Neural progenitor cell (in vitro differentiated cells): ENCODE measurements at regions not wholly inside any gene's neighbourhood (a gene's known extent, or its start where the extent isn't known, plus 50 kb on each side); places are given as distances from the start of the nearest gene placed in this dataset.

Experiments
- DNase-seq: peaks from one replicate; pipeline ENCODE4 v3.0.0-alpha.2; 2016; ENCODE audit warnings: low spot score
- H2AFZ ChIP-seq: fragments of 200-600 bp; sonication (generic); replicated peaks from 2 replicates; pipeline ENCODE4 v1.6.1; 2016; ENCODE audit warnings: antibody characterized with exemption
- H3F3A ChIP-seq: fragments of 200-600 bp; sonication (generic); 2 replicates; pipeline ENCODE4 v1.6.1; 2016; ENCODE audit warnings: antibody characterized with exemption, low read depth
- H3K27ac ChIP-seq: fragments of 200-600 bp; sonication (generic); 2 replicates; pipeline ENCODE4 v1.5.1; 2016; ENCODE audit warnings: mild to moderate bottlenecking
- H3K27me3 ChIP-seq: fragments of 200-600 bp; sonication (generic); 2 replicates; pipeline ENCODE4 v1.6.1; 2016; ENCODE audit warnings: mild to moderate bottlenecking, moderate library complexity
- H3K36me3 ChIP-seq: fragments of 200-600 bp; sonication (generic); 2 replicates; pipeline ENCODE4 v1.5.1; 2016
- H3K4me1 ChIP-seq: fragments of 200-600 bp; sonication (generic); 2 replicates; pipeline ENCODE4 v1.6.1; 2016; ENCODE audit warnings: mixed run types
- H3K4me2 ChIP-seq: fragments of 200-600 bp; sonication (generic); 2 replicates; pipeline ENCODE4 v1.6.1; 2016
- H3K4me3 ChIP-seq: fragments of 200-600 bp; sonication (generic); 2 replicates; pipeline ENCODE4 v1.5.1; 2016
- H3K79me2 ChIP-seq: fragments of 200-600 bp; sonication (generic); 2 replicates; pipeline ENCODE4 v1.6.1; 2016; ENCODE audit warnings: low read depth
- H3K9ac ChIP-seq: fragments of 200-600 bp; sonication (generic); 2 replicates; pipeline ENCODE4 v1.6.1; 2016
- H3K9me3 ChIP-seq: fragments of 200-600 bp; sonication (generic); 2 replicates; pipeline ENCODE4 v1.5.1; 2016; ENCODE audit warnings: low read depth
- H4K20me1 ChIP-seq: fragments of 200-600 bp; sonication (generic); 2 replicates; pipeline ENCODE4 v1.6.1; 2016; ENCODE audit warnings: low read depth
- H3K27ac Mint-ChIP-seq: 3 replicates; pipeline ENCODE4 v1.8.0; 2021; ENCODE audit warnings: mixed read lengths
- H3K27me3 Mint-ChIP-seq: 2 replicates; pipeline ENCODE4 v1.8.0; 2022; ENCODE audit warnings: low read depth, mild to moderate bottlenecking, inconsistent platforms, moderate library complexity, mixed read lengths; ENCODE audit not compliant: insufficient read depth
- H3K36me3 Mint-ChIP-seq: 3 replicates; pipeline ENCODE4 v1.8.0; 2021; ENCODE audit warnings: mixed read lengths
- H3K4me1 Mint-ChIP-seq: 3 replicates; pipeline ENCODE4 v1.8.0; 2021; ENCODE audit warnings: mixed read lengths
- H3K4me3 Mint-ChIP-seq: 3 replicates; pipeline ENCODE4 v1.8.0; 2021; ENCODE audit warnings: mild to moderate bottlenecking, moderate library complexity, mixed read lengths
- H3K9me3 Mint-ChIP-seq: 3 replicates; pipeline ENCODE4 v1.8.0; 2020; ENCODE audit warnings: mixed read lengths
- CTCF ChIP-seq: fragments of 200-600 bp; sonication (generic); IDR thresholded peaks from 2 replicates; pipeline ENCODE4 v1.5.1; 2017; ENCODE audit warnings: antibody characterized with exemption, mild to moderate bottlenecking
- EZH2 ChIP-seq: fragments of 200-600 bp; sonication (generic); IDR thresholded peaks from 2 replicates; pipeline ENCODE4 v1.6.1; 2017; ENCODE audit warnings: antibody characterized with exemption, mild to moderate bottlenecking, moderate library complexity
- EZH2phosphoT487 ChIP-seq: fragments of 200-600 bp; sonication (generic); IDR thresholded peaks from 2 replicates; pipeline ENCODE4 v1.6.1; 2017; ENCODE audit warnings: antibody characterized with exemption

- Mint-ChIP-seq H3K27me3 (peaks cover 2% of the 10 kb centered on the region), H3K4me3 (no peak overlapping the region), H3K4me1 (no peaks in the 10 kb centered on the region), H3K27ac (no peak overlapping the region), H3K36me3 (peaks cover 2% of the 10 kb centered on the region), H3K9me3 (peaks cover 5% of the 10 kb centered on the region)
- no peak for DNase-seq
- H3F3A ChIP-seq = no peaks in the 10 kb centered on the region
- no peak overlapping the region for H3K27ac ChIP-seq
- no peak overlapping the region for H3K4me2 ChIP-seq
- no peaks in the 10 kb centered on the region for H3K9me3 ChIP-seq
- TF ChIP-seq EZH2 (no peak), CTCF (no peak), EZH2phosphoT487 (no peak)
- no peaks in the 10 kb centered on the region for H4K20me1 ChIP-seq
- no peaks in the 10 kb centered on the region for H3K79me2 ChIP-seq
- no peaks in the 10 kb centered on the region for H3K36me3 ChIP-seq
- no peak overlapping the region for H2AFZ ChIP-seq
- no peaks in the 10 kb centered on the region for H3K27me3 ChIP-seq
- no peaks in the 10 kb centered on the region for H3K4me1 ChIP-seq
- H3K9ac ChIP-seq = no peak overlapping the region
- no peak overlapping the region for H3K4me3 ChIP-seq
Measured at GRCh38 chr7:17007841-17008240, 126.1 kb upstream of the AGR3 start.

DNA sequence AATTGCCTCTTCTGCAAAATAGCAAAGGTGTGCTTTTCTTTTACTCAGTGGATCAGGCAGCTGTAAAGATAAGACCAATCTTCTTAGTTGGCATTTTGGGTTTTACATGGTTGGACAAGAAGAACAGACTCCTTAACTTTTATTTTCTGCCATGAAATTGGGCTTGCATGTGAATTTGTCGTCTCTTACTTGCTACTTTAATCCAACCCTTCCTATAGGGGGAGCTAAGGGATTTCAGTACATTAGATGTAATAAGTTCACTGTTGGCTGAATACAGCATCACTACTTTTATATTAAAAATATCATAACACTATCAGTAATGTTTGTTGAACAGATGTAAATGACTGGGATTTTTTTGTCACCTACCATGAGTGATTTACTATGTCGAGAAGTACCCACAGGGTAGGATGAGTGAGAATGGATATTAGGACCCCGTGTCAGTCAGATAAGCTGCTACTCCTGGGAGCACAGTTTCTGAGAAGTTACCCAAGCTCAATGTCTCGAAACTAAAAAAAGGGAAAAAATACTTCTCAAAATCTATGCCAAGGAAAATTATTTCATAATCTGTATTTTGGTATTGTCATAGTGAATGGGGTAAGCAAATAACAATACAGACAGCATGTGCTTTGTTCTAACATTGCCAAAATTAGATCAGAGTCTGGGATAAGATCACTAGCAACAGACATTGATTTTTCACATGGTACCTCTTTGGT, 127.4 kb upstream of the AGR3 start:
- Mint-ChIP-seq H3K4me1 (no peaks in the 10 kb centered on the region), H3K27ac (no peak overlapping the region), H3K9me3 (peaks cover 5% of the 10 kb centered on the region), H3K36me3 (peaks cover 2% of the 10 kb centered on the region), H3K4me3 (no peak overlapping the region), H3K27me3 (peaks cover 2% of the 10 kb centered on the region)
- no peak for DNase-seq
- TF ChIP-seq EZH2phosphoT487 (no peak), EZH2 (no peak), CTCF (peak; percentile 42)
- no peak overlapping the region for H3K9ac ChIP-seq
- H3K4me3 ChIP-seq = no peak overlapping the region
- no peaks in the 10 kb centered on the region for H3K79me2 ChIP-seq
- no peaks in the 10 kb centered on the region for H3K36me3 ChIP-seq
- no peaks in the 10 kb centered on the region for H4K20me1 ChIP-seq
- H3K9me3 ChIP-seq = no peaks in the 10 kb centered on the region
- H2AFZ ChIP-seq = no peak overlapping the region
- no peak overlapping the region for H3K4me2 ChIP-seq
- H3K4me1 ChIP-seq = no peaks in the 10 kb centered on the region
- no peak overlapping the region for H3K27ac ChIP-seq
- H3F3A ChIP-seq = no peaks in the 10 kb centered on the region
- H3K27me3 ChIP-seq = no peaks in the 10 kb centered on the region

DNA sequence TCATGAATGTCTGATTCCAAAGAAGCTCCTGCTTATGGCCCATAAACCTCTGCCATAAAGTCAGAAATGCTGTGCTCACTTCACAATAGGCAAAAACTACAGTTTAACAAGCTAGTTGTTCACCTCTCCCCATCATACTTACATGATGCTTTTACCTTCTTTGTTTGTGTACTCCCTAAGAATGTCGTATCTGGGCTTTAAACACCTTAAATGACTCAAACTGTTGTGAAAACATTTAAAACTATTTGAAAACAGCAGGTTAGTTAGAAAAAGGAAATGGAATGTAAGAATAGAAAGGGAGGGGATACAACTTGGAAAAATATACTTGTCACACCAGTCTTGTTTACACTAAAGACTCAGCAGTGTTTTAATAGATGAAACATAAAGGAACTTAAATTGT, 128.2 kb upstream of the AGR3 start:
- DNase-seq = no peak
- Histone ChIP-seq H3K4me2 (no peak overlapping the region), H3K9me3 (no peaks in the 10 kb centered on the region), H3F3A (no peaks in the 10 kb centered on the region), H3K36me3 (no peaks in the 10 kb centered on the region), H2AFZ (no peak overlapping the region), H3K27me3 (no peaks in the 10 kb centered on the region), H3K4me3 (no peak overlapping the region), H3K4me1 (no peaks in the 10 kb centered on the region), H3K9ac (no peak overlapping the region), H3K27ac (no peak overlapping the region), H3K79me2 (no peaks in the 10 kb centered on the region), H4K20me1 (no peaks in the 10 kb centered on the region)
- Mint-ChIP-seq H3K9me3 (no peaks in the 10 kb centered on the region), H3K4me3 (no peak overlapping the region), H3K4me1 (no peaks in the 10 kb centered on the region), H3K36me3 (peaks cover 2% of the 10 kb centered on the region), H3K27me3 (peaks cover 2% of the 10 kb centered on the region), H3K27ac (no peak overlapping the region)
- TF ChIP-seq EZH2 = no peak

GRCh38 chr7:17010637-17011300, 129.0 kb upstream of the AGR3 start:
- no peak for DNase-seq
- no peaks in the 10 kb centered on the region for H3K9me3 Mint-ChIP-seq
- peaks cover 2% of the 10 kb centered on the region for H3K36me3 Mint-ChIP-seq

More at GRCh38 chr7:17010637-17011300, 129.0 kb upstream of the AGR3 start:
- no peaks in the 10 kb centered on the region for H3K9me3 ChIP-seq
- H4K20me1 ChIP-seq = no peaks in the 10 kb centered on the region
- H3K4me1 ChIP-seq = no peaks in the 10 kb centered on the region
- H3K79me2 ChIP-seq = no peaks in the 10 kb centered on the region
- H3F3A ChIP-seq = no peaks in the 10 kb centered on the region
- Mint-ChIP-seq H3K4me1 (no peaks in the 10 kb centered on the region), H3K4me3 (no peak overlapping the region), H3K27ac (no peak overlapping the region), H3K27me3 (peaks cover 2% of the 10 kb centered on the region)
- H3K36me3 ChIP-seq = no peaks in the 10 kb centered on the region
- TF ChIP-seq CTCF (no peak), EZH2phosphoT487 (no peak), EZH2 (no peak)
- H3K27me3 ChIP-seq = no peaks in the 10 kb centered on the region
- H3K4me2 ChIP-seq = no peak overlapping the region
- no peak overlapping the region for H3K4me3 ChIP-seq
- no peak overlapping the region for H3K27ac ChIP-seq
- no peak overlapping the region for H2AFZ ChIP-seq
- no peak overlapping the region for H3K9ac ChIP-seq
